Mesothelial cell of epicardium (in vitro differentiated cells): ENCODE measurements at regions not wholly inside any gene's neighbourhood (a gene's known extent, or its start where the extent isn't known, plus 50 kb on each side); places are given as distances from the start of the nearest gene placed in this dataset.

Experiments
- DNase-seq, 2 experiments: peaks; one replicate each; pipeline ENCODE4 v3.0.0; 2021; ENCODE audit warnings: low spot score in 2 of 2; ENCODE audit not compliant: unreplicated experiment in 2 of 2
- H3K27ac Mint-ChIP-seq: 2 replicates; pipeline ENCODE4 v1.8.0; 2021; ENCODE audit warnings: mixed read lengths
- H3K27me3 Mint-ChIP-seq: 2 replicates; pipeline ENCODE4 v1.8.0; 2021; ENCODE audit warnings: low read depth, mixed read lengths
- H3K36me3 Mint-ChIP-seq: 2 replicates; pipeline ENCODE4 v1.8.0; 2021; ENCODE audit warnings: mixed read lengths
- H3K4me1 Mint-ChIP-seq: 2 replicates; pipeline ENCODE4 v1.8.0; 2021; ENCODE audit warnings: mixed read lengths
- H3K4me3 Mint-ChIP-seq: 2 replicates; pipeline ENCODE4 v1.8.0; 2021; ENCODE audit warnings: mild to moderate bottlenecking, moderate library complexity, mixed read lengths
- H3K9me3 Mint-ChIP-seq: 2 replicates; pipeline ENCODE4 v1.8.0; 2021; ENCODE audit warnings: mixed read lengths
- CTCF ChIP-seq: fragments of 200-600 bp; sonication (generic); IDR thresholded peaks from one replicate; pipeline ENCODE4 v1.5.0; 2021; ENCODE audit warnings: antibody characterized with exemption; ENCODE audit not compliant: unreplicated experiment

GRCh38 chr13:26957182-26957581 lies 196.6 kb upstream of the GPR12 start:
- Mint-ChIP-seq H3K27ac (no peak overlapping the region), H3K4me3 (no peak overlapping the region), H3K36me3 (no peaks in the 10 kb centered on the region), H3K4me1 (peaks cover 22% of the 10 kb centered on the region), H3K9me3 (no peaks in the 10 kb centered on the region), H3K27me3 (peaks cover 58% of the 10 kb centered on the region)
- no peak for TF ChIP-seq CTCF
- DNase-seq = no peak

GRCh38 chr13:26956522-26957142 lies 196.0 kb upstream of the GPR12 start:
- H3K27ac Mint-ChIP-seq = no peak overlapping the region
- H3K4me1 Mint-ChIP-seq = peaks cover 21% of the 10 kb centered on the region
- no peak for TF ChIP-seq CTCF
- no peak overlapping the region for H3K4me3 Mint-ChIP-seq
- no peaks in the 10 kb centered on the region for H3K36me3 Mint-ChIP-seq
- DNase-seq = no peak
- no peaks in the 10 kb centered on the region for H3K9me3 Mint-ChIP-seq
- H3K27me3 Mint-ChIP-seq = peaks cover 58% of the 10 kb centered on the region

GRCh38 chr13:26954976-26955375 lies 194.4 kb upstream of the GPR12 start:
- no peak for TF ChIP-seq CTCF

GRCh38 chr13:26953291-26953690 lies 192.7 kb upstream of the GPR12 start:
- H3K4me3 Mint-ChIP-seq = no peak overlapping the region
- TF ChIP-seq CTCF = no peak
- peaks cover 21% of the 10 kb centered on the region for H3K4me1 Mint-ChIP-seq
- H3K9me3 Mint-ChIP-seq = no peaks in the 10 kb centered on the region
- DNase-seq = no peak
- H3K27ac Mint-ChIP-seq = no peak overlapping the region
- no peaks in the 10 kb centered on the region for H3K36me3 Mint-ChIP-seq
- H3K27me3 Mint-ChIP-seq = peaks cover 55% of the 10 kb centered on the region

More at GRCh38 chr13:26954976-26955375, 194.4 kb upstream of the GPR12 start:
- Mint-ChIP-seq H3K36me3 (no peaks in the 10 kb centered on the region), H3K27me3 (peaks cover 59% of the 10 kb centered on the region), H3K9me3 (no peaks in the 10 kb centered on the region), H3K27ac (no peak overlapping the region), H3K4me1 (peaks cover 21% of the 10 kb centered on the region), H3K4me3 (no peak overlapping the region)
- no peak for DNase-seq

GRCh38 chr13:26952551-26953143 lies 192.1 kb upstream of the GPR12 start:
- Mint-ChIP-seq H3K36me3 (no peaks in the 10 kb centered on the region), H3K9me3 (no peaks in the 10 kb centered on the region), H3K4me3 (no peak overlapping the region), H3K27ac (no peak overlapping the region), H3K27me3 (peaks cover 55% of the 10 kb centered on the region), H3K4me1 (peaks cover 23% of the 10 kb centered on the region)
- no peak for TF ChIP-seq CTCF
- DNase-seq = no peak
